Lung (tissue), 11 donors: ENCODE measurements at regions not wholly inside any gene's neighbourhood (a gene's known extent, or its start where the extent isn't known, plus 50 kb on each side); places are given as distances from the start of the nearest gene placed in this dataset.

Experiments used
- ATAC-seq: fragments of 200-7000 bp; cut with Tn5 transposase; one replicate; pipeline ENCODE4 v1.9.1; 2020; ENCODE audit warnings: moderate number of reproducible peaks; ENCODE audit not compliant: insufficient read depth, low FRiP score
- DNase-seq, 3 donors: peaks; one replicate each; pipeline ENCODE4 v3.0.0-alpha.2; 2013 to 2017
- H3K27ac ChIP-seq, 2 donors: one replicate each; pipeline ENCODE4 v1.5.1; 2013; ENCODE audit warnings: mild to moderate bottlenecking in 2 of 2, moderate library complexity in 2 of 2, control low read depth in 1 of 2, inconsistent platforms in 1 of 2, low read depth in 1 of 2, low read length in 1 of 2
- H3K27me3 ChIP-seq, 3 donors: one replicate each; pipeline ENCODE4 v1.5.1; 2013; ENCODE audit warnings: low read length in 2 of 3; ENCODE audit not compliant: control insufficient read depth in 3 of 3, insufficient read depth in 3 of 3
- H3K36me3 ChIP-seq, 4 donors: one replicate each; pipeline ENCODE4 v1.5.1; 2013; ENCODE audit warnings: low read length in 4 of 4, mild to moderate bottlenecking in 1 of 4, moderate library complexity in 1 of 4; ENCODE audit not compliant: control insufficient read depth in 4 of 4, insufficient read depth in 4 of 4
- H3K4me1 ChIP-seq, 5 donors: one replicate each; pipeline ENCODE4 v1.5.1; 2013; ENCODE audit warnings: low read length in 5 of 5, mild to moderate bottlenecking in 2 of 5, moderate library complexity in 1 of 5; ENCODE audit not compliant: control insufficient read depth in 5 of 5, insufficient read depth in 5 of 5
- H3K4me3 ChIP-seq: one replicate; pipeline ENCODE4 v1.5.1; 2013; ENCODE audit warnings: mild to moderate bottlenecking, control low read depth, moderate library complexity
- H3K9ac ChIP-seq, 2 donors: one replicate each; pipeline ENCODE4 v1.5.1; 2013; ENCODE audit warnings: low read length in 2 of 2, control low read depth in 1 of 2; ENCODE audit not compliant: insufficient read depth in 1 of 2
- H3K9me3 ChIP-seq, 4 donors: one replicate each; pipeline ENCODE4 v1.5.1; 2013; ENCODE audit warnings: low read length in 3 of 4, mild to moderate bottlenecking in 1 of 4, moderate library complexity in 1 of 4; ENCODE audit not compliant: control insufficient read depth in 4 of 4, insufficient read depth in 3 of 4
- CTCF ChIP-seq: IDR thresholded peaks from 2 replicates; pipeline ENCODE4 v1.5.1; 2012; ENCODE audit warnings: mild to moderate bottlenecking; ENCODE audit errors: control extremely low read depth, extremely low read depth
- WGBS, 2 donors: extraction: QIAGEN DNeasy Blood & Tissue Kit; methylation state at CpG; one replicate each; pipeline ENCODE4 v1.1.7; 2013; 5-methylcytosine and 5-hydroxymethylcytosine counted together
- donor health status: control.
- donor health status: control.
- donor health status: Bipolar disorder and iron deficiency.
- donor health status: healthy.
- donor health status: DM: yes; HTN: yes; CAD: no.

- DNase-seq (no peak), ATAC-seq (no peak)
- 83 to 90% methylated on average over 10 of the region's 10 CpGs for WGBS, 2 donors
- H3K9me3 ChIP-seq: peaks cover 0 to 22% (median 0%) of the 10 kb centered on the region in 4 donors
- H3K4me3 ChIP-seq: no peak overlapping the region
- H3K4me1 ChIP-seq: no peaks in the 10 kb centered on the region
- peaks cover 0 to 3% (median 0%) of the 10 kb centered on the region in 4 donors for H3K36me3 ChIP-seq
- no peaks in the 10 kb centered on the region for H3K27me3 ChIP-seq
- no peak overlapping the region for H3K9ac ChIP-seq
- no peak overlapping the region for H3K27ac ChIP-seq
- TF ChIP-seq CTCF: no peak
Measured at GRCh38 chr14:104512061-104512460, 67.5 kb upstream of the C14orf180 start.

DNA sequence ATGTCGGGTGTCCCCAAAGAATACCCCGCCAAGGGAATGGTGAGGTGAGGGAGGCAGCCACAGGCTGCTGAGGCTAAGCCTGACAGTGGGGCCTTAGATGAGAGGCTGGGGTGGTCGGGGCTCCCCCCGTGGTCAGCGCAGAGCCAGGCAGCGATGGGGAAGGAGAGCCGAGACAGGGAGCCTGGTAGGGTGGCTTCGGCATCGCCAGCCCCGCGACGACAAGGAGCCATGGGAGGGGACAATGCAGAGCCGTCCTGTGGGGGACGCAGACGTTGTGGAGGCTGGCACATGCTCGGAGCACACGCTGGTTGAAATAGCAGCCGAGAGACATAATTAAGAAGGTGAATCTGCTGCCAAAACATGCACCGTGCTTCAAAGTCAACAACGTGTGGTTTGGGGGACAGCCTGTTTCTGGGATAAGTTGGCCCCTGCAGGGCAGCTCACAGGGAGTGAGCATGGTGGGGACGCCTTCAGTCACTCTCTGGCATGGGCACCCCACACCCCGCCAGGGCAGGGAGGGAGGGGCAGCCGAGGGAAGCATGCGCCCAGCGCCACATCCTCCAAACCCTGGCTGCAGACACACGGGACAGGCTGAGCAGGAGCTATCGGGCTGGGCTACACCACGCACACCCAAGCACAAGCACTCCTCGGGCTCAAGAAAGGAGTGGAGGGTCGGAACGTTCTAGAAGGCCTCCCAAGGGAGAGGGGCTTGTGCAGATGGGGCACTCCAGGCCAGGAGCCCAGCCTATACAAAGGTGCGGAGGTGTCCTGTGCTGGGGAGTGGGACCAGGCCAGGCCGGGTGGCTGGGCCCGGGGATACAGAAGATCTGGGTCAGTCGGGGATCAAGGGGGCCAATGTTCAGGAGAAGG is 66.6 kb upstream of the C14orf180 start:
- no peaks in the 10 kb centered on the region for H3K27me3 ChIP-seq
- H3K27ac ChIP-seq: no peak overlapping the region
- no peak overlapping the region for H3K9ac ChIP-seq
- no peaks in the 10 kb centered on the region for H3K4me1 ChIP-seq
- TF ChIP-seq CTCF: no peak
- ATAC-seq: no peak
- no peak overlapping the region for H3K4me3 ChIP-seq
- H3K36me3 ChIP-seq: peaks cover 0 to 3% (median 0%) of the 10 kb centered on the region in 4 donors
- H3K9me3 ChIP-seq: peaks cover 0 to 23% (median 0%) of the 10 kb centered on the region in 4 donors
- 69 to 77% methylated on average over 35 of the region's 35 CpGs for WGBS, 2 donors
- no peak for DNase-seq

GRCh38 chr14:104513641-104514046 is 65.9 kb upstream of the C14orf180 start:
- no peak for ATAC-seq
- no peaks in the 10 kb centered on the region for H3K4me1 ChIP-seq
- H3K27me3 ChIP-seq: no peaks in the 10 kb centered on the region
- no peak overlapping the region for H3K4me3 ChIP-seq
- no peak overlapping the region for H3K27ac ChIP-seq
- no peak for TF ChIP-seq CTCF
- peaks cover 0 to 3% (median 0%) of the 10 kb centered on the region in 4 donors for H3K36me3 ChIP-seq
- no peak for DNase-seq
- 89 to 94% methylated on average over 6 of the region's 6 CpGs for WGBS, 2 donors
- H3K9ac ChIP-seq: no peak overlapping the region
- peaks cover 0 to 23% (median 0%) of the 10 kb centered on the region in 4 donors for H3K9me3 ChIP-seq
